ENCODE measurements at regions not wholly inside any gene's neighbourhood (a gene's known extent, or its start where the extent isn't known, plus 50 kb on each side); places are given as distances from the start of the nearest gene placed in this dataset.
"Not testable (repeated sequence)": the region's sequence is repeated elsewhere in the genome, so short reads cannot be mapped to it uniquely, and the experiment has no call there.

DNA sequence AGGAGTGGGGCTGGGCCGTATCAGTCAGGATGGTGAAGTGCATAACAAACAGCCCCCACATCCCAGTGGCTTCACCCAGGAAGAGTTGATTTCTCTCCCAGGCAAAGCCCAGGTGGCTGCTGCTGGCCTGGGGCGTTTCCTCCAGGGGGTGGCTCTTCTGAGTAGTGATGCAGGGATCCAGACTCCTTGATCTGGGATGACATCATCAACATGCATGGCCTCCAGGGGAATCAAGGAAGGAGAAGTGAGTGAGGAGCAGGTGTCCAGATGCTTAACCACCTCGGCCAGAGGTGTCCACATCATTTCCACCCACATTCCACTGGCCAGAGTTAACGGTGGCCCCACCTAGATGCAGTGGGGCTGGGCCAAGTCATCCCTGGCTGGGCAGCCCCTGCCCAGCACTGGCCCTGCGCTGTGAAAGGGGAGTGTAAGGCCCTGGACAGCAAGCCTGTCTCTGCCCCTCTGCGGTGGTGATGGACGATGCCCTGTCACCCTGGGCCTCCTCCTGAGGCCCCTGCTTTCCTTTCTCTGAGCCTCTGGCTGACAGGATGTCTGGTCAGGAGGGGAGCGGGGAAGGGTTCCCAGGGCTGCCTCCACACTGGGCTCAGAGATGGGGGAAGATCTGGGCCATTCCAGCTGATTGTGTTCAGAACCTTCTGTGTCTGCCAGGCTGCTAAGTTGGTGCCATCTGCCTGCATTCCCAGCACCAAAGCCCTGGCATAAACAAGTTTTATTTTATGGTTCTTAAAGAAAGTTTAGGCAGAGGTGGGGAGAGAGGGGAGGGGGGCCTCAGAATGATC lies 598.2 kb downstream of the MATN1 start:
- DNase-seq (ENCODE audit: missing footprints), result no peak
- intact Hi-C loops (cut with DNase I), result no loop called here
- no peak for ATAC-seq

- no peak for DNase-seq (ENCODE audit: missing footprints)
- intact Hi-C loops (cut with DNase I), result no loop called here
- ATAC-seq, result peak; percentile 38
These were observed 599.5 kb downstream of the MATN1 start for GRCh38 chr1:30123896-30124295.

GRCh38 chr1:30123036-30123435 lies 600.3 kb downstream of the MATN1 start:
- no peak for ATAC-seq
- intact Hi-C loops (cut with DNase I), result no loop called here
- DNase-seq (ENCODE audit: missing footprints), result no peak

DNA sequence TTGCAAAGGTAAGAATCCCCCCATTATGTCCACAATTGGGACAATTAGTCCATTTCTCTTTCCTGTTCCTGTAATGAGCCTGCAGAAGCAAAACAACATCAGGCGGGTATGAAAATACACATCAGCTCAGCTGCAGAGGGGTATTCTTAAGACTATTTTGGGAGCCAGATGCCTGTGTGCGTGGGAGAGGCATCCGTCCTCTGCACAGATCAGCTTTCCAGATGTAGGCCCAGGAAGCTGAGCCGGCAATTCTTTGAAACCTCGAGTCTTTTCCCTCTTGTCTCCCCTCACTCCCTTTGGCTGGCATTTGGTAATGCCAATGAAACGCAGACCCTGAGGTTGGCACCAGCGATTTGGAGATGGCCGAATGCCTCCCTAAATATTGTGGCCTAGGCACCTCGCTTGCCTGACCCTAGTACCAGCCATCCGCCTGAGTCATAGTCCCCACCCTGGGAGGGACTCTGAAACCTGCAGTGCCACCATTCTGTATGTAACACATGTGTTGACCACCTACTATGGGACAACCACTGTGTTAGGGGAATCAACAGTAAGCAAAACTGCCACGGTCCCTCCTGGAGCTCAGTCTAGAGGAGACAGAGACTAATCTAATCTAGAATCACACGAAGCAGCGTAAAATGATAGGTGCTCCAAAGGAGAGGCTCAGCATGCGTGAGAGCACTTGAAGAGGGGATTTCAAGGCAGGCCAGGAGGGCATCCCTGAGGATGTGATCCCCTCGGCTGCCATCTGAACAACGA lies 603.0 kb downstream of the MATN1 start:
- ATAC-seq (no peak), DNase-seq (ENCODE audit: missing footprints) (no peak)
- intact Hi-C loops (cut with DNase I), result no loop called here

GRCh38 chr1:30117685-30118084 lies 605.7 kb downstream of the MATN1 start:
- DNase-seq (ENCODE audit: missing footprints) (peak; percentile 31), ATAC-seq (no peak)
- intact Hi-C loops (cut with DNase I), result no loop called here

- intact Hi-C loops (cut with DNase I), result loop anchor here (2.0 to 5.0 kb wide), 2 partner anchors 319 to 597 kb away; no protein-coding TSS in a partner anchor
- ATAC-seq, result peak; percentile 62
- DNase-seq (ENCODE audit: missing footprints), result no peak
These were observed 612.0 kb downstream of the MATN1 start for GRCh38 chr1:30111431-30111830.

GRCh38 chr1:30110846-30111245 lies 612.5 kb downstream of the MATN1 start:
- intact Hi-C loops (cut with DNase I), result loop anchor here (2.0 to 5.0 kb wide), 2 partner anchors 319 to 598 kb away; no protein-coding TSS in a partner anchor
- ATAC-seq (no peak), DNase-seq (ENCODE audit: missing footprints) (no peak)

- no peak for ATAC-seq
- peak; percentile 67 for DNase-seq (ENCODE audit: missing footprints)
- intact Hi-C loops (cut with DNase I), result loop anchor here (2.0 to 5.0 kb wide), 2 partner anchors 318 to 599 kb away; no protein-coding TSS in a partner anchor
These were observed 613.5 kb downstream of the MATN1 start for GRCh38 chr1:30109853-30110252.

DNA sequence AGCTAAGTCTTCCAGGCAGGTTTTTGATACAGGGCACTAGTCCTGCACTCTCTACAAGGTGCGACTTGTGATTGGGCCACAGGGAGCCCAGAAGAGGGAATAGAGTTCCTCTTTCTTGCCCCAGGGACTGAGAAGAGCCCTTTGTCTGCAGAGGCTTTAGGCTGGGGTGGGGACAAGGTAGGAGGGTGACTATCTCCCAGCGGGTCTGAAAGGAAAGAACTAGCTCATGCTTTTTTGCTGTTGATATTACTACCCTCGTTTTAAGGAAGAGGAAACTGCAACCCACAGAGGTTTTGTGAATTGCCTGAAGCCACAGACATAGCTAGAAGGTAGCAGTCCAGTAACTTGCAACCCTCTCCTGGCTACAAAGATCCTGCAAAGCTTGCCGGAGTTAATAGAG lies 615.2 kb downstream of the MATN1 start:
- DNase-seq (ENCODE audit: missing footprints) (no peak), ATAC-seq (no peak)
- intact Hi-C loops (cut with DNase I), result no loop called here

- peak; percentile 30 for ATAC-seq
- intact Hi-C loops (cut with DNase I), result no loop called here
- DNase-seq (ENCODE audit: missing footprints), result no peak
These were observed 617.3 kb downstream of the MATN1 start for GRCh38 chr1:30106125-30106524.

GRCh38 chr1:30104551-30104950 lies 618.8 kb downstream of the MATN1 start:
- ATAC-seq (no peak), DNase-seq (ENCODE audit: missing footprints) (no peak)
- intact Hi-C loops (cut with DNase I), result no loop called here

- ATAC-seq, result no peak
- intact Hi-C loops (cut with DNase I), result no loop called here
- DNase-seq (ENCODE audit: missing footprints), result no peak
These were observed 619.5 kb downstream of the MATN1 start for GRCh38 chr1:30103708-30104411.

GRCh38 chr1:30102605-30103004 lies 620.8 kb downstream of the MATN1 start:
- no peak for ATAC-seq
- intact Hi-C loops (cut with DNase I), result no loop called here
- no peak for DNase-seq (ENCODE audit: missing footprints)

DNA sequence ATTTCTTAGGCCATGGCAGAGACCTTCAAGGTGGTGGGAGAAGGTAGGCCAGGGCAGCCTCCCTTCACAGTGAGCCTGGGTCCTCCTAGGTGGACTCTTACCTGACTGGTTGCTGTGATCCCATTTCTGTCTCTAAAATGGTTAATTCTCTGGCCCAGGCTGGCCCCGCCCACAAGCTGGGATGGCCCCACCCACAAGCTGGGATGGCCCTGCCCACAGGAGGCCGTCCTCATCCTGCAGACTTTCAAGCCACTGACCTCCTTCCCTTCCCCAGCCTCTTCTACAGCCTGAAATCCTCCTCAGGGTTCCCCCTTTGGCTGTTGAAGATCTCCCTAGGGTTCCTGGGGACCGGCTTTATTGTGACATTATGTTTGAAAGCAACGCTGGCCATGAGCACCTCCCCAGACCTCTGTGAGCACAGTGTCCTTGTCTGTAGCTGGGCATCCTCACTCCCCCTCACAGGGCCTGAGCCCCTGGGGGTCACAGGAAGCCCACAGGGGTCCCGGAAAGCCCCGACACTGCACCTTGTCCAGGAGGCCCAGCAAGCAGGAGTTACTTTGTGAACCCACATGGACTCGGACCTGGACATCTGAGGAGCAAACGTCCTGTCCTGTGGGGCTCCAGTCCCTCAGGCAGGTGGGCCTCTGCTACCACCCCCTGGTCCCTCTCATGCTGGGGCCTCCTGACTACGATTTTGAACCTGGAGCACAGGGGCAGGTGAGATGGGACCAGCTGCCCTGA lies 621.7 kb downstream of the MATN1 start:
- ATAC-seq (no peak), DNase-seq (ENCODE audit: missing footprints) (no peak)
- intact Hi-C loops (cut with DNase I), result no loop called here

DNA sequence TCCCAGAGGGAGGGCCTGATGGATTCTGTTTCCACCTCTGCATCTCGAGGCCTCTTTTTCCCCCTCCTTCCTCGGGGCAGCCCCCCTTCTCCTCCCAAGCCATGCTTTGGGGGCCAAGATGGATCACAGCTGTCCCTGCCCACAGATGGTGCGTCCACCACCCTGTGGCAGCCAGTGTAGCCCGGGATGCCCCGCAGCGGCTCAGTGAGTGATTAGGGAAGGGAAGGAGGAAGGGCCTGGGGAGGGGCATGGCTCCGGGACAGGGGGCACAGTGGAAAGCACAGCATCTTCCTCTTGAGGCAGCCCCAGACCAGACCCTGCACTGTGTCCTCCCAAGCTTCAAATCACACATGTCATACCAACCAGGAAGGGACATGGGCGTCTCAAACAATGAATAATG lies 622.4 kb downstream of the MATN1 start:
- ATAC-seq (no peak), DNase-seq (ENCODE audit: missing footprints) (no peak)
- intact Hi-C loops (cut with DNase I), result no loop called here

DNA sequence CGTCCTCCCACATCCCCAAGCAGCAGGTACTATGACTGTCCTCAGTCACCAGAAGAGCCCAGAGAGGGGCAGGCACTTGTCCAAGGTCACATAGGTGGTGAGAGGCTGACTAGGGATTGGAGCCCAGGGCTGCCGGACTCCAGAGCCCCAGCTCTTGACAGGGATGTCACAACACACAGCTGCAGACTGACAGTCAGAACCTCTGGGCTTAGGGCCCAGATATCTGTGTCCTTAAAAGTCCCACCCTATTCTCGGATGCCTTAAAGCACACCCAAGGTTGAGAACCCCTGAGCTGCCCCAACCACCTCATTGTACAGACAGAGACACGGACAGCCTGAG lies 622.9 kb downstream of the MATN1 start:
- intact Hi-C loops (cut with DNase I), result no loop called here
- no peak for DNase-seq (ENCODE audit: missing footprints)
- ATAC-seq, result peak; percentile 74

DNA sequence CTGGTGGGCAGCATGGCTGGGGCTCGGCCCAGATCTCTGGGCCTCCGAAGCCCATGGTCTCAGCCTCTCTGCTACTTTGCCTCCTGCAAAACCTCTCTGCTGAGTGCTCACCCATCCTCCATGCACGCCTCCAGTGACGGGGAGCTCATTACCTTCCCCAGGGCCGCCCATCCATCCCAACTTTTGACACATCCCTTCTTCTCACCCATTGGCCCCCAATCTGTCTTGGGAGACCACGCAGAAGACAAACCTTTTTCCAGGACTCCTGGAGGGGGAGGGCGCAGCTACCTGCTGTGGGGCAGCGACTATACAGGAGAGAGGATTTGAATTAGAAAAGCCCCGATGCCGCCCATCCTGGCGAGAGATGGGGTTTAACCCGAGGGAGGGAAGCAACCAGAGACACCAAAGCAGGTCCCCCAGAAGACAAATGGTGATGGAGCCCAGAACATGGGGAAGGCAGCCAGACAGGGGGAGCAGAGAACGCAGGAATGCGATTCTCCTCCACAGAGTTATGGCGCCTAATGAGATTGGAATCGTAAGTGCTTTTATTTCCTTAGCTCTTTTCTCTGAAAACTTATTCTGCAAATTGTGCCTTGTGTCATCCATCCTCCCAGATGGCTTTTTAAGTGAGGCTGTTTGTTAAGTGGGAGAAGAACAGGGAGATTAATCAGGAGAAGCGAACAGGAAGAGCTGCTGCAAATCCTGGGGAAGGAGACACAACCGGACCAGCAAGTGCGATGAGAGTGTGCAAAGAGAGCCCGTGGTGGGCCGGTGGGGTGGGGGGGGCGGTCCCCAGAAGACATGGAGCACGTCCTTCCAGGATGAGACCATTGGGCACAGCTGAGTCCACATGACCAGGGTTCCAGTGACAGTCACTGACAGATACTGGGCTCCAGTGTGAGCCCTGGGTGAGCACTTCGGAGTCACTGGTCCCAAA lies 623.5 kb downstream of the MATN1 start:
- DNase-seq (ENCODE audit: missing footprints) (no peak), ATAC-seq (no peak)
- intact Hi-C loops (cut with DNase I), result no loop called here

DNA sequence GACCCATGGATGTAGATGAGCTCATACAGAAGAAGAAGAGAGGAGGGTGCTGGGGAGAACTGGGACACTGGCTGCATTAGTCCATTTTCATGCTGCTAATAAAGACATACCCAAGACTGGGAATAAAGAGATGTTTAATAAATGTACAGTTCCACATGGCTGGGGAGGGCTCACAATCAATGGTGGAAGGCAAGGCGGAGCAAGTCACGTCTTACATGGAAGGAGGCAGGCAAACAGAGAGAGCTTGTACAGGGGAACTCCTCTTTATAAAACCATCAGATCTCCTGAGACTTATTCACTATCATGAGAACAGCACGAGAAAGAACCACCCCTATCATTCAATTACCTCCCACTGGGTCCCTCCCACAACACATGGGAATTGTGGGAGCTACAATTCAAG lies 625.5 kb downstream of the MATN1 start:
- ATAC-seq; intact Hi-C loops (cut with DNase I); DNase-seq (ENCODE audit: missing footprints): not testable (repeated sequence)
